Pons (tissue), 1 donor: ENCODE measurements at regions not wholly inside any gene's neighbourhood (a gene's known extent, or its start where the extent isn't known, plus 50 kb on each side); places are given as distances from the start of the nearest gene placed in this dataset.
A peak's percentile ranks its signal among the peaks of the same experiment; 100 is the strongest.

Experiments
- DNase-seq: peaks from one replicate; pipeline ENCODE4 v3.0.0-alpha.2; 2016; ENCODE audit warnings: low spot score

GRCh38 chr2:217722883-217723472 lies 279.8 kb downstream of the TNS1 start:
- DNase-seq = no peak

- no peak for DNase-seq
Observed at GRCh38 chr2:217717646-217718045, 285.1 kb downstream of the TNS1 start.

GRCh38 chr2:217715484-217715883 lies 287.3 kb downstream of the TNS1 start:
- DNase-seq = no peak

- DNase-seq = peak; percentile 99
Observed at GRCh38 chr2:217714287-217714751, 288.5 kb downstream of the TNS1 start.

- DNase-seq = peak; percentile 82
Observed at GRCh38 chr2:217713395-217714286, 289.2 kb downstream of the TNS1 start.

- no peak for DNase-seq
Observed at GRCh38 chr2:217712431-217712830, 290.4 kb downstream of the TNS1 start.

- DNase-seq = no peak
Observed at GRCh38 chr2:217711188-217711587, 291.6 kb downstream of the TNS1 start.

GRCh38 chr2:217710211-217710765 lies 292.5 kb downstream of the TNS1 start:
- DNase-seq = no peak

- no peak for DNase-seq
Observed at GRCh38 chr2:217709478-217710210, 293.2 kb downstream of the TNS1 start.

GRCh38 chr2:217707131-217707611 lies 295.6 kb downstream of the TNS1 start:
- DNase-seq = no peak

GRCh38 chr2:217706513-217706912 lies 296.3 kb downstream of the TNS1 start:
- DNase-seq = no peak

- no peak for DNase-seq
Observed at GRCh38 chr2:217706095-217706494, 296.7 kb downstream of the TNS1 start.

GRCh38 chr2:217705461-217705860 lies 297.3 kb downstream of the TNS1 start:
- no peak for DNase-seq

- DNase-seq = no peak
Observed at GRCh38 chr2:217703999-217704398, 298.8 kb downstream of the TNS1 start.

GRCh38 chr2:217703102-217703501 lies 299.7 kb downstream of the TNS1 start:
- no peak for DNase-seq

GRCh38 chr2:217701622-217702021 lies 301.2 kb downstream of the TNS1 start:
- DNase-seq = no peak

- DNase-seq = no peak
Observed at GRCh38 chr2:217698691-217699090, 304.1 kb downstream of the TNS1 start.

- DNase-seq = no peak
Observed at GRCh38 chr2:217695033-217695520, 307.7 kb downstream of the TNS1 start.

- no peak for DNase-seq
Observed at GRCh38 chr2:217694291-217694690, 308.5 kb downstream of the TNS1 start.

- no peak for DNase-seq
Observed at GRCh38 chr2:217693363-217693762, 309.4 kb downstream of the TNS1 start.

GRCh38 chr2:217691920-217692666 lies 310.7 kb downstream of the TNS1 start:
- no peak for DNase-seq
